HG03342 (cell line): ENCODE measurements at regions not wholly inside any gene's neighbourhood (a gene's known extent, or its start where the extent isn't known, plus 50 kb on each side); places are given as distances from the start of the nearest gene placed in this dataset.
A peak's percentile ranks its signal among the peaks of the same experiment; 100 is the strongest.

Experiments used
- ATAC-seq: cut with Tn5 transposase; IDR thresholded peaks from one replicate; pipeline ENCODE4 v1.9.1; 2021; ENCODE audit warnings: mild to moderate bottlenecking, moderate library complexity; ENCODE audit not compliant: unreplicated experiment

DNA sequence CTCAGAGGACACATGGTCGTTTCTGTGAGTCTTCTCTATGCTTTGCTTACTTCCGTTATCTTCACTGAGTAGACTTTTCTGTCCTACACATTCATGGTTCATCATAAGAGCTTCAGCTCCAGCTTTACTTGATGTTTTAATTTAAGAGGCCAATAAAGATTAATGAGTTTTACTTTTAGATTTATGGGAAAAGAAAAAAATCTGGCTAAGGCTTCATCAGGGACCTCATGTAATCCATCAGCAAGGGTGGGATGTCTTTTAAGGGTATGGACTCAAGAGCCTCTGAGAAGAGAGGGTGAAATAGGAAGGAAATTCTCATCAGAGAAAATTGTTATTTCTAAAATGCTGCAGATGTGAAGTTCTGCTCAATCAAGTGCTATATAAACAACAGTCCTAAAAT is 963.0 kb upstream of the RAG2 start:
- no peak for ATAC-seq

- no peak for ATAC-seq
Observed at GRCh38 chr11:37560346-37560745, 962.3 kb upstream of the RAG2 start.

DNA sequence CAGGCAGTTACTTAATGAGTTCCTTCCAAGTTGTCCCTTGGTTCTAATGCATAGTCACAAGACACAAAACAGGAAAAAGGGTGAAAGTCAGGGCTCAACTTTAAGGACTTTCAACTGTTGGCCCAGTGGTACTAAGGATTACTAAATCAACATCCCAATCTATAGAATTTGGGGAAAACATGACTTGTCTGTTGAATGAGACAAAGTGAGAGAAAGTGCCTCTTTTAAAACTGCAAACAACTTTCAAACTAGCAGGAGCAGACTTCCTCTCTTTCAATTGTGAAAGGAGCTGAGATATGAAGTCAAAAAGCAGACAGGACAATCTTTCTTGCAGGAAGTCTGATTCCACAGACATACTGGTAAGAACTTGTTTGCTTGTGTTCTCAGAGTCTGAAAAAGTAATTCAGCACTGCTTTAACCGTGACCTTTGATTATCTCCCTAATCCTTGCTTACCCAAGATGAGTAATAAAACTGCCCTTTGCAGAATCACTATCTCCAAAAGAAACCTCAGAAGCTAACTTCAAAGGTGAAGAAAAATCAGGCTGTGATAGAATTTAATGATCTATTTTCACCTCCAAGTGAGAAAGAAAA is 960.7 kb upstream of the RAG2 start:
- no peak for ATAC-seq

DNA sequence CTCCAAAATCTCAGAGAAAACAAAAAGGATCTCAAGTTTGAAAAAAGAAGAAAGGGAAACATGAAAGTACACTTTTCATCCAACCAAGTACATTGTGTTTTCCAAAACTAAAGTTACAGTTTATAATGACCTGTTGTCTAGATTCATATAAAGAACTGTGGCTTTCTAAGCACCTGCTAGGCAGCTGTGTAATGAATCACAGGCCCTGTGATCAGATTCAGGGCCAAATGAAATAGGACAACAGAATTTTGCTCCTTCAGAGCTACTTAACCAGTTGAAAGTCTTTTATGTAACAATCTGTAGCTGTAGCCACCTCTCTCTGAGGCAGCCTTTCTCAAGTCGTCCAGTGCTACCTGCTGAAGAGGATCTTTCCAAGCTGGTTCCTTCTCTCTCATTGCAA is 960.0 kb upstream of the RAG2 start:
- no peak for ATAC-seq

DNA sequence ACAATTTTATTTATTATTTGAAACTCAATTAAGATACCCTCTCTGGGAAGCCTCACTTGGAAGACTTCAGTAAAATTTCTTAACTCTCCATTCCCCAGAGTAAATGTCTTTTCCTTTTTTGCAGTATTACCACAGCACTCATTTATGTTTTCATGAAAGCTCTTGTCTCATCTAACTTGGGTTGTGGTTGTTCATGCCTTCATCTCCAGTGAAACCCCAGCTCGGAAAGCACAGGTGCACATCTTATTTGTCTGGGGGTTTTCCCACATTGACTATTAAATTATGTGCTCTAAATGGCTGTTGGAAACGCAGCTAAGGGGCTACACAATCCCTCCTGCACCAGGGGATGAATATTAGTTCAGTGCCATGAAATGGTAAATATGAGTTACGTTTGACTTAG is 954.2 kb upstream of the RAG2 start:
- ATAC-seq, result no peak

DNA sequence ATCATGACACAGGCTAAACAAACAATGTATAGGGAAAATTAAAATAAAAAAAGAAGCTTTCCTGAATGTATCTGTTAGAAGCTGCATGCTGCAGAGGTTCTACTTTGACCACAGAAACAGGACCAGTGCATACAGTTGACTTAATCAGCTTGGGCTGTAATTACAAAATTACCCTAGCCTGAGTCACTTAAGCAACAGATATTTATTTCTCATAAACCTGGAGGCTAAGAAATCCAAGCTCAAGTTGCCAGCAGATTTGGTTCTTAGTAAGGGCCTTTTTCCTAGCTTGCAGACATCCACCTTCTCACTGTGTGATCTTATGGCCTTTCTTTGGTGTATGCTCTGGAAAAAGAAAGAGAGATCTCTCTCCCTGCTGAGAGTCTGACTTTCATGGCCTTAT is 946.5 kb upstream of the RAG2 start:
- ATAC-seq, result no peak

DNA sequence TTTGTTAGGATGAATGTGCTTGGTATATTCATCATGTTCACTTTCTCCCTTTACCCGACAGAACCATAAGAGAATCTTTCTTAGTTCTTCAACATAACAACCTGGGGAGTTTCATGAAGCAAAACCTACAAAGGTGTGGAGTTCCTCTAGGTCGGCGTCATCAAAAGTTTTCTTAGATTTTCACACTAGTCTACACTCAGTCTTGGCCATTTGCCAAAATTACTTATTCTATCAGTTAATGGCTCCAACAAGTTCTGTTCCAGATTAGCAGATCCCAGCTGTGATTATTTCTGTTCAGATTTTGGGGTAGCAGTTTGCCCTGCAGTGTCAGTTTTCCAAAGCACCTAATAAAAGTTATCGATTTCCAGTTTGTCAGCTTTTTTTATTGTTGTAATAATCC is 935.8 kb upstream of the RAG2 start:
- ATAC-seq, result no peak

DNA sequence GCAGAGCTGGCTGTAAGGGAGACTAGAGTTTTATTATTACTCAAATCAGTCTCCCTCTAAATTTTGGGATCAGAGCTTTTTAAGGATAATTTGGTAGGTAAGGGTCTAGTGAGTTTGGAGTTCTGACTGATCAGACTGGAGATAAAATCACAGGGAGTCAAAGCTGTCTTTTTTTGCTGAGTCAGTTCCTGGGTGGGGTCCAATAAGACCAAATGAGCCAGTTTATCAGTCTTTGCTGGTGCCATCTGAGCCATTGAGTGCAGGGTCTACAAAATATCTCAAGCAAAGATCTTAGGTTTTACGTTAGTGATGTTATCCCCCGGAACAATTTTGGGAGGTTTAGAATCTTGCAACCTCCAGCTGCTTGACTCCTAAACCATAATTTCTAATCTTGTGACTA is 935.1 kb upstream of the RAG2 start:
- ATAC-seq, result no peak

- no peak for ATAC-seq
Observed at GRCh38 chr11:37532271-37532670, 934.2 kb upstream of the RAG2 start.

DNA sequence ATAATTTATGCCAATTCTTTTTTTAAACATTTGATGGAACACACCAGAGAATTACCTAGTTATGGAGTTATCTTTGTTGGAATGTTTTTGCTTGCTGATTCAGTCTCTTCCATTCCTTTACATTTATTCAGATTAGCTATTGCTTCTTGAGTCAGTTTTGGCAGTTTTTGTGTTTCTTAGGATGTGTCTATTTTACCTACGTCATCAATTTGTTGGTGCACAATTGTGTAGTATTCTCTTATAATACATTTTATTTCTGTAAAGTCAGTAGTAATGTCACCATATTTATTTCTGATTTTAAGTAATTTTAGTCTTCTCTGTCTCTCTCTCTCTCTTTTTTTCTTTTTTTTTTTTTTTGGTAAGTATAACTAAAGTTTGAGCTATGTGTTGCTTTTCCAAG is 929.5 kb upstream of the RAG2 start:
- ATAC-seq, result no peak

- ATAC-seq, result no peak
Observed at GRCh38 chr11:37525336-37525735, 927.3 kb upstream of the RAG2 start.

GRCh38 chr11:37519781-37520180 is 921.7 kb upstream of the RAG2 start:
- ATAC-seq, result no peak

GRCh38 chr11:37512156-37512780 is 914.2 kb upstream of the RAG2 start:
- no peak for ATAC-seq

DNA sequence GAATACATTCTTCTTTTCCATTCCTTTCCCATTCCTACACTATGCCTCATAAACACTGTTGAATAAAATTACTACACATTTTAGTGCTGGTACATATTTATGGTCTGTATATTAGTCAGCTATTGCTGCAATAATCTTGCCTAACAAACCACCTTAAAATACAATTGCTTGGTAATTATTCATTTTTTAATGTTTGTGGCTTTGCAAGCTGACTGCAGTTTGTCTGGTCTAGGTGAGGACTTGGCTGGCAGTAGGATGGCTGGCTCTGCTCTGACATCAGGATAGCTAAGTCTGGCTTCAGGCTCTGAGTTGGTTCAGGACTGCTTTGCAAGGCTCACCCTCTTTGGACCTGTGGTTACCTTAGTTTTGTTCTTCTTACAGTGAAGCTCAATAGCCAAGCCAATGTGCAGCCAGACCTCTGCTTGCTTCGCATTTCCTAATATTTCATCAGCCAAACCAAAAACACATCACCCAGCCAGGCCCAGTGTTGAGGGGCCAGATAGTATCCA is 913.4 kb upstream of the RAG2 start:
- ATAC-seq, result no peak

GRCh38 chr11:37509506-37509905 is 911.5 kb upstream of the RAG2 start:
- ATAC-seq, result no peak

- no peak for ATAC-seq
Observed at GRCh38 chr11:37506531-37506930, 908.5 kb upstream of the RAG2 start.

DNA sequence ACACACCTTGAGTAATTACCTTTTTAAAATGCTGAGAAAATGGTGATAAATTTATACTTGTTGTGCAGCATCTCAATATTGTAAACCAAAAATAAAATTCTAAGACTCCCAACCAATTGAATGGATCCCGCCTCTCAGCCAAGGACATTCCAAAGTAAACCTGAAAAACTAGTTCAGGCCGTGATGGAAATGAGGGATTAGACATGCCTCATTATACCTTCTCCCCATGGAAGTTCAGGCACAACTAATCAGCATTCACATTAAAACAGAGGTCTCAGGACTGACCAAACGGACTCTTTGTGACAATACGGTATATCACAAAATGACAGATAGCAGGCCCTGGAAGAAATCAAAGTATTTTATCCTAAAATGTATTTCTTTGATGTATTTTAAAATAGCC is 907.4 kb upstream of the RAG2 start:
- no peak for ATAC-seq

DNA sequence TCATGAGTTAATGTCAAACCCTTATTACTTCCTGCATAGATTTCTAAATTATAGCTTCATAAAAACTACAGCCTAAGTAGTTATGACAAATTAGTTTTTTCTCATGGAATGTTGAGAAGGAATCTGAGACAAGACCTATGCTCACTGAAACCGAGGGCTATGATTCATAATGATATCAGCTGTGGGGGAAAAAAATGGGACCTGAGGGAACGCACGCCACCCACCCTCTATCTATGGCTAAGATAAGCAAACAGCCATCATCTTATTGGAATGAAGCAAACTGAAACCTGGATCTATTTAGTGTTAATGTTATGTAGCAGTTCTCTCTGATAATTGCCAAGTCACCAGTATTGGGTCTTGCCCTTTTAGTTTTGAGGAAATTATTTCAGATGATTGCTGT is 906.9 kb upstream of the RAG2 start:
- ATAC-seq, result no peak

DNA sequence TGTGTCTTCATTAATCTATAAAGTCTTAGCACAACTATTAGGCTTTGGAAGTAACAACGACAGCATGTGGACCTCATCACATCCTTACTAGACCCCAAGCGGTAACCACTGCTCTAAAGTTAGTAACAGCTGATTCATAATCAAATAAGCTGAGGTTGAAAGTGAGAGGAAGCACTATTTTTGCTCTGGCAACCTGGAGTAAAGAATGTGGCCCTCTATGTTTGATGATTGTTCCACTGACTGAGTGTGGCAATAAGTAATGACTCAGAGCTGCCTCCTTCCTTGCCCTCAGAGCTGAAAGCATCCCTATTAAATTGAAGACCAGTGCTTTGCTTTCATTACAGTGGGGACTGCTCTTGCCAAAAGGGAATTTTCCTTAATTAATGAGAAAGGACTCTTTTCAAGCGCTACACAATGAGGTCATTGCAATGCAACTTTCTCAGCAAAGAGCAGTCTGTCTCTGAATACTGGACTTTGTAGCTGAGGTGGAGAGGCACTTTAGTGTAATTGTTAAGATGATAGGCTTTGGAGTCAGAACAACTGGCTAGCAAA is 906.1 kb upstream of the RAG2 start:
- peak; percentile 89 for ATAC-seq

DNA sequence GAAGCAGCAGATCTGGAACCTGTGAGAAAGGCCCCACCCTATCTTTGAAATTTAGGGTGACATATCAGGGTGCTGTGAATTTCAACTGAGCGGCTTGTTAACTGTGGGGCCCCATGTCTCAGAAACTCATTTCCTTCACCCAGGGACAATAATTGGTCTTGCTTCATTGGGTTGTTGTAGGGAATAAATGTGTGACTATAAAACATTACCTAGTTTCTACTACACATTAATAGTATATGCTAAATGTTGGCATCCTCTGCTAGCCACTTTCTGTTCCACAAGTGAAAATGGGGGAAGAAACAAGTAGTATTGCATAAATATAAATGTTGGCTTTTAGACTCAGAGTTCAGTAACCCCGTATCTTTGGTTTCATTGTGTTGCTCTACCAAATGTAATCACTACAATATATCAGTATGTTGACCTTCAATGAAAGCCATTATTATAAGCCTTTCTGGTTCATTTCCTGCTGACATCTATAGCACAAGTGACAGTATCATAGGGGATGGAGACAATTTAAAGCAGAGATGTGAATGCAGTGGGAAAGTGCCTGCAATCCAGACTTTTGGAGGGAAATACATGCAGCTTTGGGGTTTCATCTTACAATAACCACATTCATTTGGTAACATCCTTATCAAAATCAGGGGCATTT is 905.5 kb upstream of the RAG2 start:
- peak; percentile 45 for ATAC-seq

DNA sequence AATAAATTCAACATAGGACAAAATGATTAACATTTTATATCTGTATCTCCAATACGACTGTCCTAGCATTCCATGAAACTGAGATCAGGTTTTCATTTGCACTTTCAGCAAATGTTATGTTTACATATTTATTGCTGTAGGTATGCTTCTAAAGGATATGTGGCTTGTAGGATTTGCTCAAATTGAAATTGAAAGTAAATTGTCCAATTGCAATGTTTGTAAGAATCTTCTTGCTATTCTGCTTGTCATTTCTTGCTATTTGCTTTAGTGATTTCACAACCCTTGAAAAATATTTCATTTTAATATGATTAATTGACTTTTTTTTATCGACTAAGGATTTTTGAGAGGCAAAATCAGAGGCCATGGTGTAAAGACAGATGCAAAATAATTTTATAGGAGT is 904.2 kb upstream of the RAG2 start:
- no peak for ATAC-seq

GRCh38 chr11:37500425-37500824 is 902.4 kb upstream of the RAG2 start:
- ATAC-seq, result no peak
